ENCODE measurements at regions not wholly inside any gene's neighbourhood (a gene's known extent, or its start where the extent isn't known, plus 50 kb on each side); places are given as distances from the start of the nearest gene placed in this dataset.
"Not testable (repeated sequence)": the region's sequence is repeated elsewhere in the genome, so short reads cannot be mapped to it uniquely, and the experiment has no call there.

DNA sequence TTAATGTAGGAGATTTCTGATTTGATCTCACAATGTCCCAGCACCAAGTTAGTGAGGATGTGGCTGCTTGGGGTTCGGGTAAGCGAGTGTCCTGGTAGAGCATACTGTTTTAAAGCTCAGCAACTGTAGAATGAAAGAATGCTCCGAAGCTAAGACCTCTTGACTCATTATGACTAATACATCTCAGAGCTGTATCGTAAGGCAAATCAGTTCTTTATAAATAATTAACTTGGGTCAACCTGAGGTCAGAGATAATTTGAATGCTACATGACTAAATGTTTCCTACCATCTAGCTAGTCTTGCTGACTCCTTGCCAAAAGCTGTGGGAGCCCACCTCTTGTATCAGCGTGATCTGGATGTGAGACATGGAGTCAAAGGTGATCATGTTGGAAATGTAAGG, 128.8 kb upstream of the PDE7B start:
- peak overlapping the region; percentile 35 for H3K27ac Mint-ChIP-seq
- peaks cover 9% of the 10 kb centered on the region for H3K4me1 Mint-ChIP-seq
- peaks cover 2% of the 10 kb centered on the region for H3K27me3 Mint-ChIP-seq
- peaks cover 36% of the 10 kb centered on the region for H3K9me3 Mint-ChIP-seq
- DNase-seq, result no peak
- no peak overlapping the region for H3K4me3 Mint-ChIP-seq
- intact Hi-C loops (cut with micrococcal nuclease), result no loop called here
- peaks cover 12% of the 10 kb centered on the region for H3K36me3 Mint-ChIP-seq (ENCODE audit: low read depth)

GRCh38 chr6:135728589-135728988, 122.9 kb upstream of the PDE7B start:
- intact Hi-C loops (cut with micrococcal nuclease), result no loop called here
- no peak for DNase-seq
- no peak overlapping the region for H3K27ac Mint-ChIP-seq
- H3K36me3 Mint-ChIP-seq (ENCODE audit: low read depth), result peaks cover 10% of the 10 kb centered on the region
- no peaks in the 10 kb centered on the region for H3K4me1 Mint-ChIP-seq
- no peak overlapping the region for H3K4me3 Mint-ChIP-seq
- peaks cover 5% of the 10 kb centered on the region for H3K27me3 Mint-ChIP-seq
- peaks cover 39% of the 10 kb centered on the region for H3K9me3 Mint-ChIP-seq

- Mint-ChIP-seq H3K4me3 (no peak overlapping the region), H3K9me3 (peaks cover 33% of the 10 kb centered on the region), H3K27ac (no peak overlapping the region), H3K27me3 (peaks cover 9% of the 10 kb centered on the region), H3K36me3 (ENCODE audit: low read depth) (peaks cover 3% of the 10 kb centered on the region), H3K4me1 (no peaks in the 10 kb centered on the region)
- DNase-seq, result no peak
- intact Hi-C loops (cut with micrococcal nuclease), result no loop called here
Observed at GRCh38 chr6:135731116-135731515, 120.4 kb upstream of the PDE7B start.

DNA sequence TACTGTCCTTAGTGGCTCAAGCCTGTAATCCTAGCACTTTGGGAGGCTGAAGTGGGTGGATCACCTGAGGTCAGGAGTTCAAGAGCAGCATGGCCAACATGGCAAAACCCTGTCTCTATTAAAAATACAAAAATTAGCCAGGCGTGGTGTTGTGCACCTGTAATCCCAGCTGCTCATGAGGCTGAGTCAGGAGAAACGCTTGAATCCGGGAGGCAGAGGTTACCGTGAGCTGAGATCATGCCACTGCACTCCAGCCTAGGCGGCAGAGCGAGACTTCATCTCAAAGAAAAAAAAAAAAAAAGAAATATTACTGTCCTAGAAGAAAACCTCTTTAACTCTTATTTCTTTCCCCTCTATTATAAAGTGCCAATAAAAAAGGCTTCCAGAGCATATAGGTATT, 115.2 kb upstream of the PDE7B start:
- H3K4me3 Mint-ChIP-seq; DNase-seq; H3K27me3 Mint-ChIP-seq; H3K27ac Mint-ChIP-seq; H3K4me1 Mint-ChIP-seq; H3K36me3 Mint-ChIP-seq (ENCODE audit: low read depth); intact Hi-C loops (cut with micrococcal nuclease): not testable (repeated sequence)
- peaks cover 14% of the 10 kb centered on the region for H3K9me3 Mint-ChIP-seq

GRCh38 chr6:135738636-135739035, 112.9 kb upstream of the PDE7B start:
- no peaks in the 10 kb centered on the region for H3K36me3 Mint-ChIP-seq (ENCODE audit: low read depth)
- DNase-seq, result no peak
- peaks cover 7% of the 10 kb centered on the region for H3K4me1 Mint-ChIP-seq
- H3K27ac Mint-ChIP-seq, result no peak overlapping the region
- H3K27me3 Mint-ChIP-seq, result peaks cover 4% of the 10 kb centered on the region
- H3K9me3 Mint-ChIP-seq, result peaks cover 13% of the 10 kb centered on the region
- intact Hi-C loops (cut with micrococcal nuclease), result no loop called here
- H3K4me3 Mint-ChIP-seq, result no peak overlapping the region

DNA sequence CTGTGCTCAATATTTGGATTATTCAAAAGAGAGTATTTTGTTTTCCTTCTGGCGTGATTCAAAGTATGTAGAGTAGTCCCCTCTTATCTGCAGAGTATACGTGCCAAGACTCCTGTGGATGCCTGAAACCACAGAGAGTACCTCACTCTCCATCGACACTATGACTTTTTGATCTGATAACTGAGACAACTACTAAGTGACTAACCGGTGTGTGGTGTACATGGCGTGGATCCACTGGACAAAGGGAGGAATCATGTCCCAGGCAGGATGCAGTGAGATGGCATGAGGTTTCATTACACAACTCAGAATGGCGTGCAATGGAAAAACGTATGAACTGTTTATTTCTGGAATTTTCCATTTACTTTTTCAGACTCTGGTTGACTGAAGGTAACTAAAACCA, 112.2 kb upstream of the PDE7B start:
- Mint-ChIP-seq H3K9me3 (peaks cover 8% of the 10 kb centered on the region), H3K4me1 (peaks cover 10% of the 10 kb centered on the region), H3K36me3 (ENCODE audit: low read depth) (no peaks in the 10 kb centered on the region), H3K27me3 (no peaks in the 10 kb centered on the region), H3K27ac (no peak overlapping the region), H3K4me3 (no peak overlapping the region)
- no peak for DNase-seq
- intact Hi-C loops (cut with micrococcal nuclease), result no loop called here

GRCh38 chr6:135740580-135740979, 110.9 kb upstream of the PDE7B start:
- no peaks in the 10 kb centered on the region for H3K27me3 Mint-ChIP-seq
- DNase-seq, result no peak
- H3K4me1 Mint-ChIP-seq, result peaks cover 10% of the 10 kb centered on the region
- no peak overlapping the region for H3K27ac Mint-ChIP-seq
- H3K36me3 Mint-ChIP-seq (ENCODE audit: low read depth), result no peaks in the 10 kb centered on the region
- H3K9me3 Mint-ChIP-seq, result peaks cover 8% of the 10 kb centered on the region
- intact Hi-C loops (cut with micrococcal nuclease), result no loop called here
- no peak overlapping the region for H3K4me3 Mint-ChIP-seq

DNA sequence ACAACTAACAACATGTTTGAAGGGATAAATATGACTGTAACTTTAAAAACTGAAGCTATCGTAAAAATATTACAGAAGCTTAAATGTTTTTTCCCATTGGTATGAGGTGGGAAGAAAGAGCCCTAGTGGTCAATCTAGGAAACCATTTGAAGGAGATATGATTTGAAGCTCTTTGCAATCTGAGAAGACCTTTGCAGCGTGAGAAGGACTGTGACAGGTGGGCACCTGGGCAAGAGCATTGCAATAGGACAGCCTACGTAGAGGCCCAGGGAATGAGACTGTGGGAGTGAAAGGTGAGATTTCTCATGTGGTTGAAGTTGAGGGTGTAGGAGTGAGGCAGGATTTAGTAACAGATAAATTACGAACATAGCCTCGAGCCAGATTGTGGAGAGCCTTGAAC, 108.0 kb upstream of the PDE7B start:
- H3K4me1 Mint-ChIP-seq, result peaks cover 10% of the 10 kb centered on the region
- H3K9me3 Mint-ChIP-seq, result peaks cover 4% of the 10 kb centered on the region
- intact Hi-C loops (cut with micrococcal nuclease), result no loop called here
- no peaks in the 10 kb centered on the region for H3K27me3 Mint-ChIP-seq
- DNase-seq, result no peak
- H3K36me3 Mint-ChIP-seq (ENCODE audit: low read depth), result no peaks in the 10 kb centered on the region
- no peak overlapping the region for H3K4me3 Mint-ChIP-seq
- H3K27ac Mint-ChIP-seq, result no peak overlapping the region

DNA sequence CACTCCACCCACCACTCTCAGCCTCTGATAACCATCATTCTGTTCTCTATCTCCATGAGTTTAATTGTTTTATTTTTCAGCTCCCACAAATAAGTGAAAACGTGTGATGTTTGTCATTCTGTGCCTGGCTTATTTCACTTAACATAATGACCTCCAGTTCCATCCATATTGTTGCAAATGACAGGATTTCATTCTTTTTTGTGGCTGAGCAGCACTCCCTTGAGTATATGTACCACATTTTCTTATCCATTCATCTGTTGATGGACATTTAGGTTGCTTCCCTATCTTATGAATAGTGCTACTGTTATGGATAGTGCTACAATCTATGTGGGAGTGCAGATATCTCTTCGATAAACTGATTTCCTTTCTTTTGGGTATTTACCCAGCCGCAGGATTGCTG, 103.3 kb upstream of the PDE7B start:
- DNase-seq, result no peak
- no peak overlapping the region for H3K4me3 Mint-ChIP-seq
- H3K27me3 Mint-ChIP-seq, result peaks cover 7% of the 10 kb centered on the region
- no peak overlapping the region for H3K27ac Mint-ChIP-seq
- peaks cover 2% of the 10 kb centered on the region for H3K4me1 Mint-ChIP-seq
- peaks cover 8% of the 10 kb centered on the region for H3K9me3 Mint-ChIP-seq
- H3K36me3 Mint-ChIP-seq (ENCODE audit: low read depth), result no peaks in the 10 kb centered on the region
- intact Hi-C loops (cut with micrococcal nuclease), result no loop called here

DNA sequence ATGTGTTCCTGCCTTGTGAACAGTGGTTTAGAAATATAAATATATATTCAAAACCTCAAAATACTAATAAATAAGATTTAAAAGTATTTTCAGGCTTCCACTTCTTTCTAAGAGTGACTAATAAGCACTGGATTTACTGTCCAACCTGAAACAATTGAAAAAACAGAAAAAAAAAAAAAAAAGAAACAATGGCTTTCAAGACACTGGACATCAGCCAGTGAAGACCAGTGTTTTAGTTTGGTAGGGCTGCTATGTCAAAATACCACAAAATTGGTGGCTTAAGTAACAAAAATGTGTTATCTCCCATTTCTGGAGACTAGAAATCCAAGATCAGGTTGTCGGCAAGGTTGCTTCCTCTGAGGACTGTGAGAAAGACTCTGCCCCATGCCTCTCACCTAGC, 101.4 kb upstream of the PDE7B start:
- H3K27ac Mint-ChIP-seq, result no peak overlapping the region

GRCh38 chr6:135753196-135753595, 98.3 kb upstream of the PDE7B start:
- intact Hi-C loops (cut with micrococcal nuclease), result no loop called here
- Mint-ChIP-seq H3K9me3 (peaks cover 8% of the 10 kb centered on the region), H3K36me3 (ENCODE audit: low read depth) (no peaks in the 10 kb centered on the region), H3K4me3 (no peak overlapping the region), H3K27me3 (peaks cover 12% of the 10 kb centered on the region), H3K4me1 (no peaks in the 10 kb centered on the region), H3K27ac (no peak overlapping the region)
- DNase-seq, result no peak

More for the DNA sequence above, 101.4 kb upstream of the PDE7B start:
- peaks cover 12% of the 10 kb centered on the region for H3K27me3 Mint-ChIP-seq
- H3K4me1 Mint-ChIP-seq, result no peaks in the 10 kb centered on the region
- no peaks in the 10 kb centered on the region for H3K36me3 Mint-ChIP-seq (ENCODE audit: low read depth)
- H3K4me3 Mint-ChIP-seq, result no peak overlapping the region
- DNase-seq, result no peak
- intact Hi-C loops (cut with micrococcal nuclease), result no loop called here
- peaks cover 8% of the 10 kb centered on the region for H3K9me3 Mint-ChIP-seq

GRCh38 chr6:135759831-135760230, 91.7 kb upstream of the PDE7B start:
- Mint-ChIP-seq H3K27ac (no peak overlapping the region), H3K27me3 (no peaks in the 10 kb centered on the region), H3K4me1 (no peaks in the 10 kb centered on the region), H3K9me3 (peaks cover 12% of the 10 kb centered on the region), H3K36me3 (ENCODE audit: low read depth) (peaks cover 2% of the 10 kb centered on the region), H3K4me3 (no peak overlapping the region)
- intact Hi-C loops (cut with micrococcal nuclease), result no loop called here
- DNase-seq, result no peak

DNA sequence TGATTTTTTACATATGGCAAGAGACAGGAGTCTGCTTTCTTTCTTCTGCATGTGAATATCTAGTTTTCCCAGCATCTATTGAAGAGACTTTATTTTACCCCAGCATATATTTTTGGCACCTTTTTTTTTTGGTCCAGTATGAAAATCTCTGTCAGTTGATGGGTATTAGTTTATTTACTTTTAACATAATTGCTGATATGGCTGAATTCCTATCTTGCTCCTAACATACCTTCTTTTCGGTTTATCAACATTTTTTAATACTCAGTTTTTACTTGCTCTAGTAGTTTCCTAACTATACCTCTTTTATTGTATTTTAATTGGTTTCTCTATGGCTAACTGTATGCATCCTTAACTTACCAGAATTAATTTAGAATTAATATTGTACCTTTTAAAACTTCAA, 77.5 kb upstream of the PDE7B start:
- peaks cover 4% of the 10 kb centered on the region for H3K27me3 Mint-ChIP-seq
- peaks cover 12% of the 10 kb centered on the region for H3K9me3 Mint-ChIP-seq
- intact Hi-C loops (cut with micrococcal nuclease), result no loop called here
- no peak overlapping the region for H3K27ac Mint-ChIP-seq
- no peaks in the 10 kb centered on the region for H3K4me1 Mint-ChIP-seq
- no peak overlapping the region for H3K4me3 Mint-ChIP-seq
- no peak for DNase-seq
- no peaks in the 10 kb centered on the region for H3K36me3 Mint-ChIP-seq (ENCODE audit: low read depth)

DNA sequence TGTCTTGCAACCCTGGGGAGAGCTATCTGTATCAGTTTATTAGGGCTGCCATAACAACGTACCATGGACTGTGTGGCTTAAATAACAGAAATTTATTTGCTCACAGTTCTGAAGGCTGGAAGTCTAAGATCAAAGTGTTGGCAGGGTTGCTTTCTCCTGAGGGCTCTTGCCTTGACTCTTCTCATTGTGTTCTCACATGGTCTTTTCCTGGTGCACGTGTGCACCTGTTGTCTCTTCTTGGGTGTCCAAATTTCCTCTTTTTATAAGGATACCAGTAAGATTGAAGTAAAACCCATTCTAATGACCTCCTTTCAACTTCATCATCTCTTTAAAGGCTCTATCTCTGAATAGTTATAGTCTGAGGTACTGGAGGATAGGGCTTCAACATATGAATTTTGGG, 72.3 kb upstream of the PDE7B start:
- Mint-ChIP-seq H3K27me3 (peaks cover 1% of the 10 kb centered on the region), H3K9me3 (peaks cover 22% of the 10 kb centered on the region), H3K4me3 (no peak overlapping the region), H3K27ac (no peak overlapping the region), H3K36me3 (ENCODE audit: low read depth) (no peaks in the 10 kb centered on the region), H3K4me1 (peaks cover 12% of the 10 kb centered on the region)
- intact Hi-C loops (cut with micrococcal nuclease), result no loop called here
- no peak for DNase-seq

DNA sequence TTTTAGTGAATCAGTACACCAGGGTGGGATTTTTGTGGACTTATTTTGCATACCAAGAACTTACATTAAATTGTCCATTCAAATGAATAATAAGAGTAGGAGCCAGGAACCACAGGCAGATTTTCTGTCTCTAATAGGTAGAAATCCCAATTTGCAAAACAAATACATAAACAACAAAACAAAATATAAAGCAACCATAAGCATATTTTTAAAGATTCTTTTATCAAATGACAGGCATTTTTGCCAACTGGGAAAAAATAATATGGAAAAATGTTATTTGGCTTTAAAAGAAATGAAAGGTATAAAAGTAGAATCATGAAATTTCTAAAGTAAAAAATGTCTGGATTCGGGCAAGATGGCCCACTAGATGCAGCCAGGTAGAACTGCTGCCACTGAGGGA, 71.2 kb upstream of the PDE7B start:
- no peak overlapping the region for H3K27ac Mint-ChIP-seq
- no peaks in the 10 kb centered on the region for H3K36me3 Mint-ChIP-seq (ENCODE audit: low read depth)
- intact Hi-C loops (cut with micrococcal nuclease), result no loop called here
- peaks cover 12% of the 10 kb centered on the region for H3K4me1 Mint-ChIP-seq
- no peak for DNase-seq
- no peak overlapping the region for H3K4me3 Mint-ChIP-seq
- peaks cover 22% of the 10 kb centered on the region for H3K9me3 Mint-ChIP-seq
- peaks cover 1% of the 10 kb centered on the region for H3K27me3 Mint-ChIP-seq
